ENCODE measurements at regions not wholly inside any gene's neighbourhood (a gene's known extent, or its start where the extent isn't known, plus 50 kb on each side); places are given as distances from the start of the nearest gene placed in this dataset.
"Not testable (repeated sequence)": the region's sequence is repeated elsewhere in the genome, so short reads cannot be mapped to it uniquely, and the experiment has no call there.

DNA sequence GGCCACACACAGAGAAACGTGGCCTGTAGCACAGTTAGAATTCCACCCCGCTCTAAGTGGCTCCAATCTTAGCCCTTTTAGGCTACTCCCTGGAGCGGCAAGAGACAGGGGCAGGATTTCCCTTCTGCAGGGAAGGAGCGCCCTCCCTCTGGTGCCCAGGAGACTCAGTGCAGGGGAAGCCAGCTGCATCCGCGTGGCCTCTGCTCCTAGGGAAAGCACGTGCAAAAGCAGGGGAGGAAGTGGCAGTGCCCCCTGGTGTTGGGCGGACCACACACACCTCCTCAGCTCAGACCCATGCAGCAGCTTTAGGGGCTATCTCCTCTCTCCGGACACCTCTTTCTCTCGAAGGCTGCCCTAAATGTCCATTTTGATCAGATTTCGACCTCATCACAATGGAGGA is 50.0 kb downstream of the SPRING1 start:
- DNase-seq = no peak

DNA sequence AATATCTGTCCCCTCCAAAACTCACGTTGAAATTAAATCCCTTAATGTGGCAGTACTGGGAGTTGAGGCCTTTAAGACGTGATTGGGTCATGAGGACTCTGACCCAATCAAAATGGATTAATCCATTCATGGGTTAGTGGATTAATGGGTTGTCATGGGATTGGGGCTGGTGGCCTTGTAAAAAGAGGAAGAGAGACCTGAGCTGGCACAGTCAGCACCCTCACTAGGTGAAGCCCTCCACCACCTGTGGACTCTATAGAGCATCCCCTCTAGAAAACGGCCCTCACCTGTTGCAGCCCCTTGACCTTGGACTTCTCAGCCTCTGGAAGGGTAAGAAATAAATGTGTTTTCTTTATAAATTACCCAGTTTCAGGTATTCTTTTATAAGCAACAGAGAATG is 53.0 kb downstream of the SPRING1 start:
- DNase-seq = no peak

DNA sequence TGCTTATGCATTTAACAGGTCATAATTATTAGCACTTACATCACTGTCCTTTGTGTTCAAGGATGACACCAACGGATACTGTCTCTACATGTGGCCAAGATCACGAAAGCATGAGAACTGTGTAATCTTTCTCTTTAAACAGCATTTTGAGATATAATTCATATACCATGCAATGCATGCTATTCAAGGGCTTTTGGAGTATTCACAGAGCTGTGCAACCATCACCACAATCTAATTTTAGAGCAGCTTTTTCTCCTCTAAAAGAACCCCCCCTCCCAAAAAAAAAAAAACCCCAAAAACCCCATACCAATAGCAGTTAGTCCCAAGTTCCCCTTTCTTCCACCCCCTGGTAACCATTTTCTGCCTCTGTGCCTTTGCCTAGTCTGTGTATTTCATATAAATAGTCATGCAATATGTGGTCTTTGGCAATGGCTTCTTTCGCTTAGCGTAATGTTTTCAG is 60.6 kb downstream of the SPRING1 start:
- DNase-seq = peak; percentile 7

DNA sequence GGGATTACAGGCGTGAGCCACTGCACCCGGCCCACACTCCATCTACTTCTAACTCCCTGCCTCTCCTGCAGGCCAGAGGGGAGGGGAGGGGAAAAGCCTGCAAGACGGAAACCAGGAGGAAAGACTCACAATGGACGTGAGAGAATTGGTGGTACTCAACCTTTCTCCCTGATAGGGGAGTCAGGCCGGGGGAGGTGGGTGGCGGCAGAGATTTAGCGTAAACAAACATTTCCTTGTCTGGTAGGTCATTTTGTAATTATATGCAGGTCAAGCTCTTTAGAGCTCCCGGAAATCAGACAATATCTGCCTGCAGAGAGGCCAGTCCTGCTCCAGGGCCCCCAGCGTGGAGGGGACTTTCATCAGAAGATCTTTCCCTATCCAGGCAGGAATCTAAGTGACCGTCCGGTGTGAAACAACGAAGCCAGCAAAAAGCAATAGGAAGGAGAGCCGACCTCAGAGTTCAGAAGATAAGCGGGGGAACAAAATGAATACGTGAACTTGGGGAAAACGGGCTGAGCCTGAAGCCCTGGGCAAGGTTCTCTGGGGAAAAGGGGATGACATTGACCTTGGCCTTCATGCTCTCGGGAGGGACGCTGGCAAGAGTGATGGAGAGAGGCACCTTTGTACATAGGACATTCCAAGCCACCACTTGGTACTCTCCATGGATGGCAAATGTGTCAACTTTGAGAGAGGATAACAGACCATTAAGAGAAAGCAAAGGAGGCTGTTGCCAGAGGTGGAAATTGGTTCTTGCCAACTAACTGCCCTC is 62.3 kb downstream of the SPRING1 start:
- DNase-seq = peak; percentile 22

DNA sequence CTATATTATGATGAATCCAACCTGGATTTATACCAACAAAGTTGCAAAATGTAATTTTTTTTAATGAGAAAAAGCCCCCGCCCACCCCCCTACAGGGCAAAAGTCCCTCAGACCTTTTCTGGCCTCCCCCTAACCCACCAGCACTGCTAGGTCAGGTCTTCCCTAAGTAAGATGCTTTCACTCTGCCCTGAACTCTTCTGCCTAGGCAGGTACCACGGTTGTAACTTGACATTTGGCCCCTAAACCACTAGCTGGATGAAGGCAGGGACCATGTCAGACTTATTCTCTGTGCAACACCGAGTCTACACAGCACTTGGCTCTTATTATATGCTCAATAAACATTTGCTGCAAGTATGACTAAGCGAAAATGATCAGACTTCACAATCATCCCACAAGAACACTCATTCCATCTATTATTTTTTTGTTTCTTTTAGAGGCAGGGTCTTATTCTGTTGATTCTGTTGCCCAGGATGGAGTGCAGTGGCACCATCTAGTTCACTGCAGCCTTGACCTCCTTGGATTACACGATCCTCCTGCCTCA is 63.2 kb downstream of the SPRING1 start:
- no peak for DNase-seq

DNA sequence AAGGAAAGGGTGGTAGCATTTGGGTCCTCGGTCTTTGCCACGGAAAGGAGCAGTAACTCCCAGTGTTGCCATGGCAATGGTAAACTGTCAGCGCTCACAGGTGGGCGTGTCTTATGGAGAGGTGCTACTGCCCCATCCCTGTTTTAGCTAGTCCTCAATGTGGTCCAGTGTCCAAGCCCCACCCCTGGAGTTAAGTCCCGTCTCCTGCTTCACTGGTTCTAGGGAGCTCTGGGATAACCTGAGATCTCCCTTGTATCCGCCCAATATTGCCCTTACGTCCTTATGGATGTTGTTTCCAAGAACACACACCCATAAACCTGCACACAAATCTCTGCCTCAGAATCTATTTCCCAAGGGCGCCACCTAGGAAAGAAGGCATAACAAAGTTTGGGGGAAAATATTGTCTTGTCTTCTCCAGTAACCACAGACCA is 64.2 kb downstream of the SPRING1 start:
- DNase-seq = no peak

DNA sequence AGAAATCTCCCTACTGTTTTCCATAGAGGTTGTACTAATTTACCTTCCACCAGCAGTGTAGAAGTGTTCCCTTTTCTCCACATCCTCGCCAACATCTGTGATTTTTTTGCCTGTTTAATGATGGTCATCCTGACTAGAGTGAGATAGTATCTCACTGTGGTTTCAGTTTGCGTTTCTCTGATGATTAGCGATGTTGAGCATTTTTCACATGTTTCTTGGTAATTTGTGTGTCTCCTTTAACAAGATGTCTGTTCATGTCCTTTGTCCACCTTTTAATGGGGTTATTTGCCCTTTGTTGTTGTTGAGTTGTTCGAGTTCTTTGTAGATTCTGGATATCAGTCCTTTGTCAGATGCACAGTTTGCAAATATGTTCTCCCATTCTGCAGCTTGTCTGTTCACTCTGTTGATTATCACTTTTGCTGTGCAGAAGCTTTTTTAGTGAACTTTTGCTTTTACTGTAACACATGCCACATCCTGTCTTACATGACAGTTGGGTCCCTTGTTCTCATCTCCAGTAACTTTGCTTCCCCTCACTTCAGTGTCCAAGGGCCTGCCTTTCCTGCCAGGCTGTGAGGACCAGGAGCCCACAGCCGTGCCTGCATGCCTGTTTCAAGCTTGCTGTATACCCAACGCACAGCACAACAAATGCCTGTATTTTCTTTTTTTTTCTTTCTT is 64.9 kb downstream of the SPRING1 start:
- DNase-seq = no peak

DNA sequence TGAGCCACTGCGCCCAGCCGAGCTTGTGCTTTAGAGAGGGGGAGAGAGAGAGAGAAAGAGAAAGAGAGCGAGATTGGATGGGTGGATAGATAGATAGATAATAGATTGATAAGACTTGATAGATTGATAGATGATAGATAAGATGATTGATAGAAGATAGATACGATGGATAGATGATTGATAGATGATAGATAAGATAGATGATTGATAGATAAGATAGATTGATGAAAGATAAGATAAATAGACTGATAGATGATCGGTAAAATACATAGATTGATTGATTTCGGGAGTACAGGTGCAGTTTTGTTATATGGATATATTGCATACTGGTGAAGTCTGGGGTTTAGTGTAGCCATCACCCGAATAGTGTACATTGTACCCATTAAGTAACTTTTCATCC is 65.9 kb downstream of the SPRING1 start:
- no peak for DNase-seq

DNA sequence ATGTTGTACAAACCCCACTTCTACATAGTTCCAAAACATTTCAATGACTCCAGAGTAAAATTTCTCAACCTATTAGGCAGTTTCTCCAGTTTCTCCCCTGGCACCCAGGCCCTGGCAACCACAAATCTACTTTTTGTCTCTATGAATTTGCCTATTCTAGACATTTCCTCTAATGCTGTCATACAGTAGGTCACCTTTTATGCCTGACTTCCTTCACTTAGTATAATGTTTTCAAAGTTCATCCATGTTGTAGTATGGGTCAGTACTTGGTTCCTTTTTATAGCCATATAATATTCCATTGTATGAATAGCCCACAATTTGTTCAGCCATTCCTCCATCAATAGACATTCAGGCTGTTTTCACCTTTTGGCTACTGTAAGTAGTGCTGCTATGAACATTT is 67.0 kb downstream of the SPRING1 start:
- DNase-seq = no peak

DNA sequence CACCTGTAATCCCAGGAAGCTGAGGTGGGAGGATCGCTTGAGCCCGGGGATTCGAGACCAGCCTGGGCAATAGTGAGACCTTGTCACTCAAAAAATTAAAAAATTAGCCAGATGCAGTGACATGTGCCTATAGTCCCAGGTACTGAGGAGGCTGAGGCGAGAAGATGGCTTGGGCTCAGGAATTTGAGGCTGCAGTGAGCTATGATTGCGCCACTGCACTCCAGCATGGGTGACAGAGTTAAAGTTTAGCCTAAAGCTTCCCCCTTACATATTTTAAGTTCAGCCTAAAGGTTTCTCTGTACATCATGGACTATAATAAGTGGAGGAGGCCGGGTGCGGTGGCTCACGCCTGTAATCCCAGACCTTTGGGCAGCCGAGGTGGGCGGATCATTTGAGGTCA is 70.1 kb downstream of the SPRING1 start:
- DNase-seq = no peak

DNA sequence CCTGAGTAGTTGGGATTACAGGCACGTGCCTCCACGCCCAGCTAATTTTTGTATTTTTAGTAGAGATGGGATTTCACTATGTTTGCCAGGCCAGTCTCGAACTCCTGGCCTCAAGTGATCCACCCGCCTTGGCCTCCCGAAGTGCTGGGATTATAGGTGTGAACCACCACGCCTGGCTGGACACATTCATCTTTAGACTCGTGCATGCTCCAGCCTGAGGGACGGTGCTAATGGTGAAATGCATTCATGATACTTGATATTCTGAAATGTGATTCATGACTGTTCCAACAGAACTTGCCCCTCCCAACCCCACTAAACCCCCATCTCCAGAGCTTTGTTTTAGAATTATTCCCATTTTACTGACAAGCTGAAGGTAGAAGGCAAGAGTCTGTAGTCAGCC is 71.0 kb downstream of the SPRING1 start:
- DNase-seq = not testable (repeated sequence)

DNA sequence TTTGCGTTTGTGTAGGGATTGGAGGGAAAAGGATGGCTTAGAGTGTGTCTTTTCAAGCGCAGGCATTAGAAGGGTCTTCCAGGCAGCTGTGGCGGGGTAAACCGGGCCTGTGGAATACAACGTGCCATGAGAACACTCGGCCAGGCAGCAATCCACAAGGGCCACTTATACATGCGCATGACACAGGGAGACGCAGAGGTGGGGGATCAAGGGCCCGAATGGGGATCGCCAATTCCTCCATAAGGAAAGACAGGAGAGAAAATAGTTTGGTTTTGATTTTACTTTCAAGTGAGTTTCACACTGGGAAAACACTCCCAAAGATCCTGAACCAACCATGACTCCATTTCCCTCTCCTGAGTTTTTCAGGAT is 71.6 kb downstream of the SPRING1 start:
- DNase-seq = no peak

DNA sequence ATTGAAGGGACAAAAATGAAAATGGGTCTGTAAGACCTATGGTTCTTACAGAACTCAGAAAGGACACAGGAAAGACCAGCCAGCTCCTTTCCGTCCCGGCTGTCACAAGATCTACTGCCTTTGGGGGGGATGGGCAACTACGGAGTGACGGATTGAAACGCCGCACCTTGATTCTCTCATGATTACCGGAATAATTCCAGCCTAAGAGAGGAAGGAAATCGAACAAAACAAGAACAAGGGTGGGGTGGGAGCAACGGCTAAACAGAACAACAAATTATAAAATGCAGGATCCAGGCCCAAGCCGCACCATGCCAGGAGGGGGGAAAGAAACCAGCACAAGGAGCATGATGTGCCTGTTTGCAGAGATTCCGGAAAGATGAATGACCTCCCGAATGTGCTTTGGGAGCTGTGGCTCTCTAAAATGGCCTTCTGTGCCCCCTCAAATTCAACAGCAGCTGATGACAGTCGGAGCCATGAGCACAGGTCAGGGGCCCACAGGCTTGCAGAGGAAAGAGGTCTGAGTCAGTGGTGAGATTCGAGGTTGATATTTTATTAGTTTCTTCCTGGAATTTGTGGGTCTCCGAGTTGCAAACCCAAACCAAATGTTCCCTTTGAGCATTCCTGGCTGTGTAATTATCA is 72.1 kb downstream of the SPRING1 start:
- no peak for DNase-seq

DNA sequence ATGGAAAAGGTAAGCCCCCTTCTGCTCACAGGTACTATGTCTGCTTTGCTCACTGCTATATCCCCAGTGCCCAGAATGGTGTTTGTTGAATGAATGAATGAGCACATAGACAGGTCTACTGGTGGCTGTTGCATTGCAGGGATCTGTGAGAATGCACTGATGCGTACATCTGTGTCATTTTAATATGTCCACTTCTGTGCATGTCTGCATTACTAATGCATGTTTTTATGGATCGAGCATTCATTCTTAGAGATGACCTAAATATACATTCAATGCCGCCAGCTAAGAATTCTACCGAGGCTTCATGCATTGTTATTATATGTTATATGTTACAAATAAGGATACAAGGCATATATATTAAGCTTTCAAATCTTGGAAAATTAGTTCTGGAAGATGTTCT is 73.8 kb downstream of the SPRING1 start:
- DNase-seq = no peak

DNA sequence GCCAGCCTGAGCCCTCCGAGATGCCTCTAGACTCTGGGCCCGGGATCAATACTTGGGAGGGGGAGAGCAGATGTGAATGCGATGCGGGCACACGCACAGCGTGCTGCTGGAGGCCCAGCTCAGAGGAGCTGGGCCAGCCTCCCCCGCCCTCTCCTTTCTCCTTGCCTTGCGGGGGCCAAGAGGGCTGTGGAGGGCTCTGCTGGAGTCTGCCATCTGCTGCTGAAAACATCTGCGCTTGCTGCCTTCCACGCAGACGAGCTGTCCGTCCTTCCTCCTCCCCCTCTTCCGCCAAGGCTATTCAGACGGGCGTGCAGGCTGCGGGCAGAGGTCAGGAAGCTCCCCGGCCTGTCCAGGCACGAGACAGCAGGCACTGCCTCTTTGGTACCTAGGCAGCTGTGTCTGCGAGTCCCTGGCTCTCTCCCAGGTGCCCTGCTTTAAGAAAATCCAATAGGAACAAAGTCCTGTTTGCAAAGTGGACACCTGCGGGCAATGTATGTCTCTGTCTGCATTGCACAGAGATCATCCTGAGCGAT is 75.2 kb downstream of the SPRING1 start:
- DNase-seq = no peak

DNA sequence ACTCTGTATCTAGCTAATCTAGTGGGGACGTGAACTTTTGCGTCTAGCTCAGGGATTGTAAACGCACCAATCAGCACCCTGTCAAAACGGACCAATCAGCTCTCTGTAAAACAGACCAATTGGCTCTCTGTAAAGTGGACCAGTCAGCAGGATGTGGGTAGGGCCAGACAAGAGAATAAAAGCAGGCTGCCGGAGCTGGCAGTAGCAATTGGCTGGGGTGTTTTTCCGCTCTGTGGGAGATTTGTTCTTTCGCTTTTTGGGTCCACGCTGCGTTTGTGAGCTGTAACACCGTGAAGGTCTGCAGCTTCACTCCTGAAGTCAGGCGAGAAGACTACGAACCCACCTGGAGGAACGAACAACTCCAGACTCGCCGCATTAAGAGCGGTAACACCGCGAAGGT is 76.5 kb downstream of the SPRING1 start:
- DNase-seq = no peak

DNA sequence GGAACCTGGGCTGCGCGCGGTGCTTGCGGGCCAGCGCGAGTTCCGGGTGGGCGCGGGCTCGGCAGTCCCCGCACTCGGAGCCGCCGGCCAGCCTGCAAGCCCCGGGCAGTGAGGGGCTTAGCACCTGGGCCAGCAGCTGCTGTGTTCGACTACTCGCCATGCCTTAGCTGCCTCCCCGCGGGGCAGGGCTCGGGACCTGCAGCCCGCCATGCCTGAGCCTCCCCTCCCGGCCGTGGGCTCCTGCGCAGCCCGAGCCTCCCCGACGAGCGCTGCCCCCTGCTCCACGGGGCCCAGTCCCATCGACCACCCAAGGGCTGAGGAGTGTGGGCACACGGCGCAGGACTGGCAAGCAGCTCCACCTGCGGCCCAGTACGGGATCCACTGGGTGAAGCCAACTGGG is 77.1 kb downstream of the SPRING1 start:
- DNase-seq = not testable (repeated sequence)

DNA sequence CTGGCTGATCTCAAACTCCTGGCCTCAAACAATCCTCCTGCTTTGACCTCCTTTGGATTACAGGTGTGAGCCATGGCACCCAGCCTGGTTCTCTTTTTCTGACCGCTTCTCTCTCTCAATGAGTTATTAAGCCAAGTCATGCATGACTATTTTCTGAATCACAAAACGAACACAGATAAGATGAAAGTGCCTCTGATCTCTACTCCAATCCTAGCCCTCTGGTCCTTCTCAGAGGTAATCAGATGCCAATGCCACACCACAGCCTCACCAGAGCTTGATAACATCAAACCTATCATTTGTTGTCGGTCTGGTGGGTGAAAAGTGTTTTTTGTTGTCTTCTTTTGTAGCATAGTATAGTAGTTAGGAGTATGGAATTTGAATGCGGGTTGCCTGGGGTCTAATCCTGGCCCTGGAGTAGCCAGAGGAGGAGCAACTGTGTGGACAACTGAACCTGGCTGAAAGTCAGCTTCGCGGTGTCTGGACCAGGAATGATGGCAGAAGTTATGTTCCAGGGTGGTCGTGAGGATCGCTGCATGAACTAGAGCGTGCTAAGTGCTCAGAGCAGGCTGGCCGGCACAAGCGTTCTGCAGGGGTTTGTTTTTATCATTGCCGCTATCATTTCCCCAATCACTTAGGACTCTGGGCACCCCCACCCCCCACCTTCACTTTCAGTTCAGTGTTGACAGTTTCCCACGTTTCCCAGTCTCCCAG is 77.9 kb downstream of the SPRING1 start:
- DNase-seq = no peak

DNA sequence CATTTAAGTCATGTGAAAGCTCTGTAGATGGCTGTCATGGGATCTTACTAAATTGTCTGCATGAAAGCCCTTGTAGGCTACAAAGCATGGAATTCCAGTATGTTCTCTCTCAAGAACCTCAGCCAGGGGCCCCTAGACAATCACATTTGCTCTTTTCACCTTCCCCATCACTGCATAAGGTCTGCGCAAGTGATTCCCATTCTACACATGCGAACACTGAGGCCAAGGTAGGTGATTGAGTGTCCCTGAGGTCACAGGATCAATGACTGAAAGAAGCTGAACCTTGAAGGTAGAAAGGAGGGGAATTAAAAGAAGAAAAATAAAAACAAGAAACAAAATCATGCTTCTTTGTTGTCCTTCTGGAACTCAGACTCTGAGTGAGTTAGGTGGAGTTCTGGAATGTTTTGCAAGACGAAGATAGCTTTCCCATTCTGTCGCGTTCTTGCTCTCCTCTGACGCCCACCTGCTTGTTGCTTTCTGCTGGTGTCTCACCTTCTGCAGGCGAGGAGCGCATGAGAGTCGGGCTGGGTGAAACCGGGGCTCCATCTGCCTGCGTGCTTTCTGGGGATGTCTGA is 79.9 kb downstream of the SPRING1 start:
- DNase-seq = no peak

DNA sequence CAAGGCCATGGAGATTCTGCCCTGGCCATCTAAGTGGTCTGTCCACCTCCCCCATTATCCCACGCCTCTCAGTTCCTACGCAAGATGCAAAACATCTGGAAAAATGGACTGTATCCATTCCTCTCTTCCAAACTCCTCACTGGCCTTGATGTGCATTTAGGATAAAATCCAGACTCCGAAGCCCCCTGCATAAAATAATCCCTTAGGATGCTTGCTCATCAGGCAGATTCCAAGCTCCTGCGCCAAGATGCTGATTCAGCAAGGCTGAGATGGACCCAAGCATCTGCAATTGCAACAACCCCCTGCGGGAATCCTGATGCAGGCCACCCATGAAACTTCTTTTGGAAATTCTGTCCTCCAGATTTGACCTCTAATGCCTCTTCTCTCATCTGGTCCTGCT is 81.6 kb downstream of the SPRING1 start:
- DNase-seq = no peak

DNA sequence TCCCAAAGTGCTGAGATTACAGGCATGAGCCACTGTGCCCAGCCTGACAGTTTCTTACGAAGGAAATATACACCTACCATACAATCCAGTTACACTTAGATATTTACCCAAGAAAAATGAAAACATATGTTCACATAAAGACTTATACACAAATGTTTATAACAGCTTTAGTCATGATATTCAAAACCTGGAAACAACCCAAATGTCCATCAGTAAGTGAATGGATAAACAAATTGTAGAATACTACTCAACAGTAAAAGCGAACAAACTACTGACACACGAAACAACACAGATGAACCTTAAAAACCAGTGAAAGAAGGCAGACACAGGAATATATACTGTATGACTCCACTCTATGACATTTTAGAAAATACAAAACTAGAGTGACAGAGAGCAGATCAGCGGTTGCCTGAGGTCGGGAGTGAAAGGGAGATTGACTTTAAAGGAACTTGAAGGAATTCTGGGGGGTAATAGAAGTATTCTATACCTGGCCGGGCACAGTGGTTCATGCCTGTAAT is 83.6 kb downstream of the SPRING1 start:
- DNase-seq = no peak

DNA sequence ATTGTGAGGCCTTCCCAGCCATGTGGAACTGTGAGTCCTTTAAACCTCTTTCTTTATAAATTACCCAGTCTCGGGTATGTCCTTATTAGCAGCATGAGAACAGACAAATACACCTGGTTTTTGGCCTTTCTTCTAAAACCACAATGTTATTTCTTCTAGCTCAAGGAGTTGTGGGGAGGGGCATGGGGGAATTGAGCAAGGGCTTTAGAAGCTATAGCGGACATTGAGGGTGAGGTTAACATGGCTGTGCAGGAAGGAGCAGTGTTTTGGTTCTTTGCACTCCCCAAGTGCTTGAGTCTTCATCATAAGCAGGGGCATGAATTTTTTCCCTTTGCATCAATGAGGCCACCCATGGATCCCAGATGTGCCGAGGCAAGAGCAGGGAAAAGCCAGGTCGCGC is 86.8 kb downstream of the SPRING1 start:
- DNase-seq = no peak

Data from NCI-H748 treated with DMSO at 0.1 percent for 48 hours (cell line).